ENCODE measurements at regions not wholly inside any gene's neighbourhood (a gene's known extent, or its start where the extent isn't known, plus 50 kb on each side); places are given as distances from the start of the nearest gene placed in this dataset.

- ATAC-seq (ENCODE audit: low FRiP score) (peak; percentile 85), DNase-seq (peak; percentile 92 to 93)
- H3K4me1 ChIP-seq (ENCODE audit: control insufficient read depth in 1 of 2, insufficient read depth in 2 of 2, low read length in 2 of 2) = peaks cover 0 to 3% of the 10 kb centered on the region in 2 donors
- H3K4me3 ChIP-seq (ENCODE audit: low read length in 2 of 2) = peak overlapping the region; percentile 62 to 83
- H3K9me3 ChIP-seq (ENCODE audit: control insufficient read depth, low read length) = no peaks in the 10 kb centered on the region
- 6 to 8% methylated on average over 34 of the region's 34 CpGs for WGBS, 2 donors
- intact Hi-C loops (cut with DNase I) = loop anchor here (5.0 kb wide), 2 partner anchors 33 to 48 kb away; no protein-coding TSS in a partner anchor
- no peaks in the 10 kb centered on the region for H3K27me3 ChIP-seq (ENCODE audit: control insufficient read depth in 1 of 2, insufficient read depth in 2 of 2, low read length in 1 of 2)
- H3K27ac ChIP-seq (ENCODE audit: low read depth in 1 of 2, low read length in 2 of 2) = peak overlapping the region in 1 of 2 donors; percentile 64
- no peaks in the 10 kb centered on the region for H3K36me3 ChIP-seq (ENCODE audit: control insufficient read depth in 1 of 2, insufficient read depth in 2 of 2, low read length in 1 of 2)
Observed at GRCh38 chr17:77374170-77374936, 233.6 kb downstream of the SEC14L1 start.

- ATAC-seq (ENCODE audit: low FRiP score) = no peak
- intact Hi-C loops (cut with DNase I) = loop anchor here in 1 of 2 donors (5.0 kb wide), 1 partner anchor 48 kb away; no protein-coding TSS in a partner anchor
- WGBS, 2 donors = 80 to 85% methylated on average over 19 of the region's 19 CpGs
Observed at GRCh38 chr17:77375108-77375916, 234.5 kb downstream of the SEC14L1 start.

GRCh38 chr17:77375917-77376651 is 235.3 kb downstream of the SEC14L1 start:
- peak overlapping the region in 1 of 2 donors; percentile 1 for H3K27ac ChIP-seq (ENCODE audit: low read depth in 1 of 2, low read length in 2 of 2)
- peaks cover 0 to 3% of the 10 kb centered on the region in 2 donors for H3K4me1 ChIP-seq (ENCODE audit: control insufficient read depth in 1 of 2, insufficient read depth in 2 of 2, low read length in 2 of 2)
- WGBS, 2 donors = 73 to 81% methylated on average over 20 of the region's 20 CpGs
- DNase-seq (no peak), ATAC-seq (ENCODE audit: low FRiP score) (no peak)
- H3K27me3 ChIP-seq (ENCODE audit: control insufficient read depth in 1 of 2, insufficient read depth in 2 of 2, low read length in 1 of 2) = no peaks in the 10 kb centered on the region
- no peaks in the 10 kb centered on the region for H3K36me3 ChIP-seq (ENCODE audit: control insufficient read depth in 1 of 2, insufficient read depth in 2 of 2, low read length in 1 of 2)
- intact Hi-C loops (cut with DNase I) = loop anchor here in 1 of 2 donors (5.0 kb wide), 1 partner anchor 49 kb away; no protein-coding TSS in a partner anchor
- no peak overlapping the region for H3K4me3 ChIP-seq (ENCODE audit: low read length in 2 of 2)
- no peaks in the 10 kb centered on the region for H3K9me3 ChIP-seq (ENCODE audit: control insufficient read depth, low read length)

More at GRCh38 chr17:77375108-77375916, 234.5 kb downstream of the SEC14L1 start:
- DNase-seq = no peak
- Histone ChIP-seq H3K4me1 (ENCODE audit: control insufficient read depth in 1 of 2, insufficient read depth in 2 of 2, low read length in 2 of 2) (peaks cover 0 to 3% of the 10 kb centered on the region in 2 donors), H3K4me3 (ENCODE audit: low read length in 2 of 2) (no peak overlapping the region), H3K27ac (ENCODE audit: low read depth in 1 of 2, low read length in 2 of 2) (peak overlapping the region in 1 of 2 donors; percentile 29), H3K9me3 (ENCODE audit: control insufficient read depth, low read length) (no peaks in the 10 kb centered on the region), H3K36me3 (ENCODE audit: control insufficient read depth in 1 of 2, insufficient read depth in 2 of 2, low read length in 1 of 2) (no peaks in the 10 kb centered on the region), H3K27me3 (ENCODE audit: control insufficient read depth in 1 of 2, insufficient read depth in 2 of 2, low read length in 1 of 2) (no peaks in the 10 kb centered on the region)

- DNase-seq (no peak), ATAC-seq (ENCODE audit: low FRiP score) (no peak)
- Histone ChIP-seq H3K4me1 (ENCODE audit: control insufficient read depth in 1 of 2, insufficient read depth in 2 of 2, low read length in 2 of 2) (peaks cover 0 to under 1% of the 10 kb centered on the region in 2 donors), H3K27me3 (ENCODE audit: control insufficient read depth in 1 of 2, insufficient read depth in 2 of 2, low read length in 1 of 2) (no peaks in the 10 kb centered on the region), H3K36me3 (ENCODE audit: control insufficient read depth in 1 of 2, insufficient read depth in 2 of 2, low read length in 1 of 2) (no peaks in the 10 kb centered on the region), H3K4me3 (ENCODE audit: low read length in 2 of 2) (no peak overlapping the region), H3K27ac (ENCODE audit: low read depth in 1 of 2, low read length in 2 of 2) (peak overlapping the region in 1 of 2 donors; percentile 10), H3K9me3 (ENCODE audit: control insufficient read depth, low read length) (no peaks in the 10 kb centered on the region)
- 20 to 27% methylated on average over 31 of the region's 31 CpGs for WGBS, 2 donors
- intact Hi-C loops (cut with DNase I) = loop anchor here in 1 of 2 donors (5.0 kb wide), 1 partner anchor 50 kb away; no protein-coding TSS in a partner anchor
Observed at GRCh38 chr17:77376795-77377709, 236.3 kb downstream of the SEC14L1 start.

- no peaks in the 10 kb centered on the region for H3K9me3 ChIP-seq (ENCODE audit: control insufficient read depth, low read length)
- ATAC-seq (ENCODE audit: low FRiP score) = no peak
- no peaks in the 10 kb centered on the region for H3K4me1 ChIP-seq (ENCODE audit: control insufficient read depth in 1 of 2, insufficient read depth in 2 of 2, low read length in 2 of 2)
- intact Hi-C loops (cut with DNase I) = loop anchor here in 1 of 2 donors (5.0 kb wide), 1 partner anchor 50 kb away; no protein-coding TSS in a partner anchor
- peak overlapping the region in 1 of 2 donors; percentile 10 for H3K27ac ChIP-seq (ENCODE audit: low read depth in 1 of 2, low read length in 2 of 2)
- no peaks in the 10 kb centered on the region for H3K27me3 ChIP-seq (ENCODE audit: control insufficient read depth in 1 of 2, insufficient read depth in 2 of 2, low read length in 1 of 2)
- 52 to 56% methylated on average over 11 of the region's 11 CpGs for WGBS, 2 donors
- no peak for DNase-seq
- H3K36me3 ChIP-seq (ENCODE audit: control insufficient read depth in 1 of 2, insufficient read depth in 2 of 2, low read length in 1 of 2) = no peaks in the 10 kb centered on the region
- H3K4me3 ChIP-seq (ENCODE audit: low read length in 2 of 2) = no peak overlapping the region
Observed at GRCh38 chr17:77377710-77378235, 237.0 kb downstream of the SEC14L1 start.

GRCh38 chr17:77378318-77379064 is 237.7 kb downstream of the SEC14L1 start:
- no peak overlapping the region for H3K27ac ChIP-seq (ENCODE audit: low read depth in 1 of 2, low read length in 2 of 2)
- H3K4me3 ChIP-seq (ENCODE audit: low read length in 2 of 2) = no peak overlapping the region
- no peaks in the 10 kb centered on the region for H3K27me3 ChIP-seq (ENCODE audit: control insufficient read depth in 1 of 2, insufficient read depth in 2 of 2, low read length in 1 of 2)
- 92 to 93% methylated on average over 22 of the region's 22 CpGs for WGBS, 2 donors
- ATAC-seq (ENCODE audit: low FRiP score) = no peak
- no peaks in the 10 kb centered on the region for H3K4me1 ChIP-seq (ENCODE audit: control insufficient read depth in 1 of 2, insufficient read depth in 2 of 2, low read length in 2 of 2)
- no peaks in the 10 kb centered on the region for H3K36me3 ChIP-seq (ENCODE audit: control insufficient read depth in 1 of 2, insufficient read depth in 2 of 2, low read length in 1 of 2)
- intact Hi-C loops (cut with DNase I) = loop anchor here in 1 of 2 donors (5.0 kb wide), 1 partner anchor 51 kb away; no protein-coding TSS in a partner anchor
- DNase-seq = no peak
- no peaks in the 10 kb centered on the region for H3K9me3 ChIP-seq (ENCODE audit: control insufficient read depth, low read length)

GRCh38 chr17:77379065-77379428 is 238.3 kb downstream of the SEC14L1 start:
- no peak for ATAC-seq (ENCODE audit: low FRiP score)
- Histone ChIP-seq H3K27ac (ENCODE audit: low read depth in 1 of 2, low read length in 2 of 2) (no peak overlapping the region), H3K36me3 (ENCODE audit: control insufficient read depth in 1 of 2, insufficient read depth in 2 of 2, low read length in 1 of 2) (no peaks in the 10 kb centered on the region), H3K4me3 (ENCODE audit: low read length in 2 of 2) (no peak overlapping the region), H3K9me3 (ENCODE audit: control insufficient read depth, low read length) (no peaks in the 10 kb centered on the region), H3K4me1 (ENCODE audit: control insufficient read depth in 1 of 2, insufficient read depth in 2 of 2, low read length in 2 of 2) (no peaks in the 10 kb centered on the region), H3K27me3 (ENCODE audit: control insufficient read depth in 1 of 2, insufficient read depth in 2 of 2, low read length in 1 of 2) (no peaks in the 10 kb centered on the region)
- WGBS, 2 donors = 93% methylated on average over 11 of the region's 11 CpGs
- DNase-seq = no peak
- intact Hi-C loops (cut with DNase I) = loop anchor here in 1 of 2 donors (5.0 kb wide), 1 partner anchor 52 kb away; no protein-coding TSS in a partner anchor
